ENCODE measurements at regions not wholly inside any gene's neighbourhood (a gene's known extent, or its start where the extent isn't known, plus 50 kb on each side); places are given as distances from the start of the nearest gene placed in this dataset.

GRCh38 chr12:90682398-90682797, 272.6 kb downstream of the CCER1 start:
- TF ChIP-seq CTCF (IDR thresholded peaks at IDR 0.05 in 2 of 3, conservative IDR thresholded peaks at IDR 0.05 in 1 of 3; ENCODE audit: control insufficient read depth in 2 of 3, extremely low read depth in 1 of 3, insufficient read depth in 1 of 3, low read depth in 3 of 3, low read length in 3 of 3): no peak
- TF ChIP-seq, protein P1, sequence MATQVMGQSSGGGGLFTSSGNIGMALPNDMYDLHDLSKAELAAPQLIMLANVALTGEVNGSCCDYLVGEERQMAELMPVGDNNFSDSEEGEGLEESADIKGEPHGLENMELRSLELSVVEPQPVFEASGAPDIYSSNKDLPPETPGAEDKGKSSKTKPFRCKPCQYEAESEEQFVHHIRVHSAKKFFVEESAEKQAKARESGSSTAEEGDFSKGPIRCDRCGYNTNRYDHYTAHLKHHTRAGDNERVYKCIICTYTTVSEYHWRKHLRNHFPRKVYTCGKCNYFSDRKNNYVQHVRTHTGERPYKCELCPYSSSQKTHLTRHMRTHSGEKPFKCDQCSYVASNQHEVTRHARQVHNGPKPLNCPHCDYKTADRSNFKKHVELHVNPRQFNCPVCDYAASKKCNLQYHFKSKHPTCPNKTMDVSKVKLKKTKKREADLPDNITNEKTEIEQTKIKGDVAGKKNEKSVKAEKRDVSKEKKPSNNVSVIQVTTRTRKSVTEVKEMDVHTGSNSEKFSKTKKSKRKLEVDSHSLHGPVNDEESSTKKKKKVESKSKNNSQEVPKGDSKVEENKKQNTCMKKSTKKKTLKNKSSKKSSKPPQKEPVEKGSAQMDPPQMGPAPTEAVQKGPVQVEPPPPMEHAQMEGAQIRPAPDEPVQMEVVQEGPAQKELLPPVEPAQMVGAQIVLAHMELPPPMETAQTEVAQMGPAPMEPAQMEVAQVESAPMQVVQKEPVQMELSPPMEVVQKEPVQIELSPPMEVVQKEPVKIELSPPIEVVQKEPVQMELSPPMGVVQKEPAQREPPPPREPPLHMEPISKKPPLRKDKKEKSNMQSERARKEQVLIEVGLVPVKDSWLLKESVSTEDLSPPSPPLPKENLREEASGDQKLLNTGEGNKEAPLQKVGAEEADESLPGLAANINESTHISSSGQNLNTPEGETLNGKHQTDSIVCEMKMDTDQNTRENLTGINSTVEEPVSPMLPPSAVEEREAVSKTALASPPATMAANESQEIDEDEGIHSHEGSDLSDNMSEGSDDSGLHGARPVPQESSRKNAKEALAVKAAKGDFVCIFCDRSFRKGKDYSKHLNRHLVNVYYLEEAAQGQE (IDR thresholded peaks at IDR 0.05; ENCODE audit: low read depth, low read length): no peak
- TF ChIP-seq MEF2A (IDR thresholded peaks at IDR 0.05; ENCODE audit: insufficient read depth, low read depth, low read length): no peak
- no peak for TF ChIP-seq SUZ12 (IDR thresholded peaks at IDR 0.05; ENCODE audit: unreplicated experiment)
- TF ChIP-seq, protein P2, sequence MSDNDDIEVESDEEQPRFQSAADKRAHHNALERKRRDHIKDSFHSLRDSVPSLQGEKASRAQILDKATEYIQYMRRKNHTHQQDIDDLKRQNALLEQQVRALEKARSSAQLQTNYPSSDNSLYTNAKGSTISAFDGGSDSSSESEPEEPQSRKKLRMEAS (IDR thresholded peaks at IDR 0.05; ENCODE audit: low read depth, low read length): no peak
- TF ChIP-seq, protein P3, sequence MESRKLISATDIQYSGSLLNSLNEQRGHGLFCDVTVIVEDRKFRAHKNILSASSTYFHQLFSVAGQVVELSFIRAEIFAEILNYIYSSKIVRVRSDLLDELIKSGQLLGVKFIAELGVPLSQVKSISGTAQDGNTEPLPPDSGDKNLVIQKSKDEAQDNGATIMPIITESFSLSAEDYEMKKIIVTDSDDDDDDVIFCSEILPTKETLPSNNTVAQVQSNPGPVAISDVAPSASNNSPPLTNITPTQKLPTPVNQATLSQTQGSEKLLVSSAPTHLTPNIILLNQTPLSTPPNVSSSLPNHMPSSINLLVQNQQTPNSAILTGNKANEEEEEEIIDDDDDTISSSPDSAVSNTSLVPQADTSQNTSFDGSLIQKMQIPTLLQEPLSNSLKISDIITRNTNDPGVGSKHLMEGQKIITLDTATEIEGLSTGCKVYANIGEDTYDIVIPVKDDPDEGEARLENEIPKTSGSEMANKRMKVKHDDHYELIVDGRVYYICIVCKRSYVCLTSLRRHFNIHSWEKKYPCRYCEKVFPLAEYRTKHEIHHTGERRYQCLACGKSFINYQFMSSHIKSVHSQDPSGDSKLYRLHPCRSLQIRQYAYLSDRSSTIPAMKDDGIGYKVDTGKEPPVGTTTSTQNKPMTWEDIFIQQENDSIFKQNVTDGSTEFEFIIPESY (IDR thresholded peaks at IDR 0.05): no peak
- no peak for TF ChIP-seq MXI1 (IDR thresholded peaks at IDR 0.05; ENCODE audit: low read depth, low read length)
- TF ChIP-seq RBBP5 (conservative IDR thresholded peaks at IDR 0.05): no peak

Measured in GM12878 (cell line).